ENCODE measurements at regions not wholly inside any gene's neighbourhood (a gene's known extent, or its start where the extent isn't known, plus 50 kb on each side); places are given as distances from the start of the nearest gene placed in this dataset.

DNA sequence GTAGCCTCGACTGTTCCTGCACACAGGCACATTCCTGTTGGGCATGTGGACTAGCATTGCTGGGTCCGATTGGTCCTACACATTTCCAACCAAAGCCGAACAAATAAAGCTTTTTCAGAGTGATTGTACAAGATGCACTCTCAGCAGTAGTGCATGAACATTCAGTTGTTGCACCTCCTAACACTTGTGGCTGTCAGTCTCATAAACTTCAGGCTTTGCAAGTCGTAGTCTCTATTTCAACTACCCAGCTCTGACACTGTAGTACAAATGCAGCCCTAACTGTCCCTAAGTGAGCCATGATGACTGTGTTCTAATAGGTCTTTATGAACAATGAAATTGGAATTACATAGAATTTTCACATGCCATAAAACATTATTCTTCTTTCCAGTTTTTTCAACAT, 281.7 kb upstream of the ATP10A start:
- TF ChIP-seq, protein P1, sequence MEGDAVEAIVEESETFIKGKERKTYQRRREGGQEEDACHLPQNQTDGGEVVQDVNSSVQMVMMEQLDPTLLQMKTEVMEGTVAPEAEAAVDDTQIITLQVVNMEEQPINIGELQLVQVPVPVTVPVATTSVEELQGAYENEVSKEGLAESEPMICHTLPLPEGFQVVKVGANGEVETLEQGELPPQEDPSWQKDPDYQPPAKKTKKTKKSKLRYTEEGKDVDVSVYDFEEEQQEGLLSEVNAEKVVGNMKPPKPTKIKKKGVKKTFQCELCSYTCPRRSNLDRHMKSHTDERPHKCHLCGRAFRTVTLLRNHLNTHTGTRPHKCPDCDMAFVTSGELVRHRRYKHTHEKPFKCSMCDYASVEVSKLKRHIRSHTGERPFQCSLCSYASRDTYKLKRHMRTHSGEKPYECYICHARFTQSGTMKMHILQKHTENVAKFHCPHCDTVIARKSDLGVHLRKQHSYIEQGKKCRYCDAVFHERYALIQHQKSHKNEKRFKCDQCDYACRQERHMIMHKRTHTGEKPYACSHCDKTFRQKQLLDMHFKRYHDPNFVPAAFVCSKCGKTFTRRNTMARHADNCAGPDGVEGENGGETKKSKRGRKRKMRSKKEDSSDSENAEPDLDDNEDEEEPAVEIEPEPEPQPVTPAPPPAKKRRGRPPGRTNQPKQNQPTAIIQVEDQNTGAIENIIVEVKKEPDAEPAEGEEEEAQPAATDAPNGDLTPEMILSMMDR (IDR thresholded peaks at IDR 0.05; ENCODE audit: low read depth, low read length, missing control alignments): no peak
- H3K4me3 ChIP-seq (ENCODE audit: low read depth, low read length): no peak overlapping the region
- DNase-seq (ENCODE audit: low read depth): no peak

DNA sequence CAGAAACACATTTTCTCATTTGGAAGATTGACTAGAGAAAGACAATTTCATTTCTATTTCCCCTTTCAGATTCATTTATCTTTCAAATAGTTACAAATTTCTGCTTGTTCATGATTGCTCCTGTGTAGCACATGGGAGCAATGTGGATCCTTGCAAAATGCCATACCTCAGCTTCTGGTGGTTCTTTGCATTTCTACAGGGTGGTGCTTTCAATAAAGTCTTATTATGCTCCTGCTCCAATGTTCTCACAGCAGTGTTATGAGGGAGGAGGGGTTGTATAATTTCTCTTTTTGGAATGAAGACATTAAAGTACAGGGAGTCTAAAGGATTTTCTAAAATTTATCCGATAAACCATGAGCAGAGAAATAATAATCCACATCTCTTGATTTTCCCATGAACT, 280.1 kb upstream of the ATP10A start:
- no peak for DNase-seq (ENCODE audit: low read depth)
- no peak overlapping the region for H3K4me3 ChIP-seq (ENCODE audit: low read depth, low read length)
- TF ChIP-seq, protein P1 (IDR thresholded peaks at IDR 0.05; ENCODE audit: low read depth, low read length, missing control alignments): no peak

- DNase-seq (ENCODE audit: low read depth): no peak
- no peak overlapping the region for H3K4me3 ChIP-seq (ENCODE audit: low read depth, low read length)
- TF ChIP-seq, protein P1 (IDR thresholded peaks at IDR 0.05; ENCODE audit: low read depth, low read length, missing control alignments): no peak
These were observed 271.7 kb upstream of the ATP10A start for GRCh38 chr15:26134812-26135211.

DNA sequence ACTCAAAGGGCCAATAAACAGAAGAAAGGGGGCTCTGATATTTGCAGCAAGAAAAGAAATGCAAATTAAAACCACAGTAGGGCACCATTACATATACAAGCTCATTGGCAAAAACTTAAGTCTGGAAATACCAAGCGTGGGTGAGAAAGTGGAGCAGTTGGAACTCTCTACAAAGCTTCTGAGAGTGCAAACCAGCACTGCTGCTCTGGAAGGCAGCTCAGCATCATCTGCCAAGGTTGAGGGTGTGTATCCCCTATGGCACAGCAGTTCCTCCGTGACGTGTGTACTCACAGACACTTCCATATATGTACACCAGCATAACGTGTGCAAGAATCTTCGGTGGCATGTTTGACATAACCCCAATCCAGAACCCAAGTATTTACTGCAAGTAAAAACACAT, 271.0 kb upstream of the ATP10A start:
- DNase-seq (ENCODE audit: low read depth): no peak
- H3K4me3 ChIP-seq (ENCODE audit: low read depth, low read length): no peak overlapping the region
- TF ChIP-seq, protein P1 (IDR thresholded peaks at IDR 0.05; ENCODE audit: low read depth, low read length, missing control alignments): no peak

DNA sequence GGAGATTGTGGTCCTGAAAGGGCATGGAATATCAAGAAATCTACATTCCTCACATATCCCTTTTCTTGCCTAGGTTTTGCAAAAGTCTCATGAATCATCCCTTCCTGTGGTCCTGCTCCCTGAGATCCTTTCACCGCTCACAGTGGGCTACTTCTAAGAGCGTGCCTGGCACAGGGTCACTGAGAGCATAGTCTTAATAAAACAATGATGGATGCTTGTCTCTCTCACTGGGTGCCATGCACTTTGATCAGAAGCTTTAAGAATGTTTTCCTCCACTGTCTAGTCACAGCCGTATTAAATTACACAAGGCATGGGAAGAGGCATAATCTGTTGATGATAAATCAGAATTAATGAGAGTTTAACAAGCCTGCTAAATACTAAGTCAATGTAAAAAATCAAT, 269.7 kb upstream of the ATP10A start:
- DNase-seq (ENCODE audit: low read depth): no peak
- no peak overlapping the region for H3K4me3 ChIP-seq (ENCODE audit: low read depth, low read length)
- TF ChIP-seq, protein P1 (IDR thresholded peaks at IDR 0.05; ENCODE audit: low read depth, low read length, missing control alignments): no peak

GRCh38 chr15:26129852-26130251, 266.7 kb upstream of the ATP10A start:
- TF ChIP-seq, protein P1 (IDR thresholded peaks at IDR 0.05; ENCODE audit: low read depth, low read length, missing control alignments): no peak
- H3K4me3 ChIP-seq (ENCODE audit: low read depth, low read length): no peak overlapping the region
- DNase-seq (ENCODE audit: low read depth): no peak

- no peak overlapping the region for H3K4me3 ChIP-seq (ENCODE audit: low read depth, low read length)
- TF ChIP-seq, protein P1 (IDR thresholded peaks at IDR 0.05; ENCODE audit: low read depth, low read length, missing control alignments): no peak
- no peak for DNase-seq (ENCODE audit: low read depth)
These were observed 265.5 kb upstream of the ATP10A start for GRCh38 chr15:26128611-26129140.

Measured in GM12864 (cell line).